ENCODE measurements at regions not wholly inside any gene's neighbourhood (a gene's known extent, or its start where the extent isn't known, plus 50 kb on each side); places are given as distances from the start of the nearest gene placed in this dataset.

DNA sequence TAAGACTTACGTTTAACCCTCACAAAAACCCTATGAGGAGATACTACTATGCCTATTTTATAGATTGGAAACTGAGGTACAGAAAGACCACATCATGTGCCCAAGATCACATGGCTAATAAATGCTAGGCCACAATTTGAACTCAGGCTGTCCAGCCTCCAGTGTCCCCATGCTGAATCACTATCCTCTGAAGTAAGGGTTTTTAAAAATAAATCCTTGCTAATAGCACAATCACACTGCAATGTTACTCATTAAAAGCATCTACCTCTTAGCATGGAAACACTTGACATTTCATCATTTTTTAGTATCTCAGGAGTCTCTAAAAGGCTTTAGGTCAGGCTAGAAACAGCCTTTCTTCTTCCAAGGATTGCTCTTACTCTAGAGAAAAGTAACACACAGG, 50.0 kb upstream of the PPP1R3C start:
- H3K27me3 Mint-ChIP-seq (ENCODE audit: low read depth), result no peaks in the 10 kb centered on the region
- peaks cover 19% of the 10 kb centered on the region for H3K4me1 Mint-ChIP-seq
- H3K4me3 Mint-ChIP-seq, result no peak overlapping the region
- no peak overlapping the region for H3K27ac Mint-ChIP-seq
- no peak for TF ChIP-seq NFATC4 (CRISPR knock-in tag; IDR thresholded peaks at IDR 0.05)
- TF ChIP-seq, protein P1, sequence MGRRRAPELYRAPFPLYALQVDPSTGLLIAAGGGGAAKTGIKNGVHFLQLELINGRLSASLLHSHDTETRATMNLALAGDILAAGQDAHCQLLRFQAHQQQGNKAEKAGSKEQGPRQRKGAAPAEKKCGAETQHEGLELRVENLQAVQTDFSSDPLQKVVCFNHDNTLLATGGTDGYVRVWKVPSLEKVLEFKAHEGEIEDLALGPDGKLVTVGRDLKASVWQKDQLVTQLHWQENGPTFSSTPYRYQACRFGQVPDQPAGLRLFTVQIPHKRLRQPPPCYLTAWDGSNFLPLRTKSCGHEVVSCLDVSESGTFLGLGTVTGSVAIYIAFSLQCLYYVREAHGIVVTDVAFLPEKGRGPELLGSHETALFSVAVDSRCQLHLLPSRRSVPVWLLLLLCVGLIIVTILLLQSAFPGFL (CRISPR knock-in tag; IDR thresholded peaks at IDR 0.05; ENCODE audit: borderline replicate concordance), result no peak
- CTCF ChIA-PET, result no interaction called here
- no peak for DNase-seq (ENCODE audit: low spot score)
- no peak for ATAC-seq
- H3K9me3 Mint-ChIP-seq, result no peaks in the 10 kb centered on the region
- POLR2A ChIA-PET, result no interaction called here
- no peaks in the 10 kb centered on the region for H3K36me3 Mint-ChIP-seq
